ENCODE measurements at regions not wholly inside any gene's neighbourhood (a gene's known extent, or its start where the extent isn't known, plus 50 kb on each side); places are given as distances from the start of the nearest gene placed in this dataset.

- no peak for TF ChIP-seq CTCF (conservative IDR thresholded peaks at IDR 0.05)
- no peak for TF ChIP-seq ZFX (IDR thresholded peaks at IDR 0.05)
These were observed 122.0 kb downstream of the KLF13 start for GRCh38 chr15:31448635-31448979.

Data from C4-2B (cell line).